Left ventricle myocardium superior (tissue), 1 donor: ENCODE measurements at regions not wholly inside any gene's neighbourhood (a gene's known extent, or its start where the extent isn't known, plus 50 kb on each side); places are given as distances from the start of the nearest gene placed in this dataset.

Experiments
- ATAC-seq: fragments of 200-7000 bp; cut with Tn5 transposase; one replicate; pipeline ENCODE4 v1.9.1; 2020; ENCODE audit warnings: mild to moderate bottlenecking, moderate library complexity
- DNase-seq: peaks from one replicate; pipeline ENCODE4 v3.0.0-alpha.2; 2020
- intact Hi-C: fragments of 100-400 bp; cut with micrococcal nuclease; formaldehyde crosslinking; loops from one replicate; pipeline ENCODE4 v1.11.0; 2022
- donor health status: DM: no; HTN: yes; CAD: no; lungs with severe emphysema.

DNA sequence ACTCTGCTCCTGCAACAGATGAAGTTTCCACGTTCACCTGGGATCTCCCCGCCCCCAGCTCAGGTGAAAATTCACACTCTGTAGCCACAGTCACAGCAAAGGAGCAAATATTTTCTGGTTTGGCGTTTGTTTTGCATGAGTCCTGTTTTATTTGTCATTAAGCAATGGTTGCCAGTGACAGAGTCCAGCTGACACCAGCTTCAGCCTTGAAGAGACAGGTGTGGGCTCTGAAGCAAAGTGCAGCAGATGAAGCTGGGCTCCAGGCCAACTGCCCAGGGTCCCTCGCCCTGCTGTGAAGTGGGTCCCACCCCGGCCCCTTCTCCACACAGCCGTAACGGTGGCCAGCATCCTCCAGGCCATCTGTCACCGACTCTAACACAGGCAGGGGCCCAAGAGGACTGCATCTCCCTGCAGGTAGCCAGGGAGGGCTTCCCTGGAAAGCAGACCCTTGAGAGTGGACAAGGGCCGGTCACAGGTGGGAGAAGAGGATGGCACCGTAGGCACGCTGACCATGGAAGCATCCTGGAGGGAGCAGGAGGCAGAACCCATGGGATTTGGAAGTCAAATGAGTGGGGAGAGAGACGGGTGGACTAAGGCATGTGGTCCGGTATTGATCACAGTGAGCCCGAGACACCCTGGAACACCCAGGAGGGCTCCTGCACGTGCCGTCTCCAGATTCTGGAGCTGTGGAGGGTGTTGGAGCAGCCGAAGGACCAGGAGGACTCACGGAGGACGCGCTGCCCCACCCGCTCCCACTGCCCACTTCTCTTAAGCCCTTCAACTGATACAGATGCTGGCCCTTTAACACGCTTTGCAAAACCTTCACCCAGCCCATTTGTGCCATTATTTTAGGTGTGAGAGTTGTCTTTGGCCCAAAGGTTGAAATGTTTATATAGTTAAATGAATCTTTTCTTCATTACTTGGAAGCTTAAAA is 294.5 kb downstream of the BRD1 start:
- ATAC-seq (no peak), DNase-seq (no peak)
- intact Hi-C loops: no loop called here

DNA sequence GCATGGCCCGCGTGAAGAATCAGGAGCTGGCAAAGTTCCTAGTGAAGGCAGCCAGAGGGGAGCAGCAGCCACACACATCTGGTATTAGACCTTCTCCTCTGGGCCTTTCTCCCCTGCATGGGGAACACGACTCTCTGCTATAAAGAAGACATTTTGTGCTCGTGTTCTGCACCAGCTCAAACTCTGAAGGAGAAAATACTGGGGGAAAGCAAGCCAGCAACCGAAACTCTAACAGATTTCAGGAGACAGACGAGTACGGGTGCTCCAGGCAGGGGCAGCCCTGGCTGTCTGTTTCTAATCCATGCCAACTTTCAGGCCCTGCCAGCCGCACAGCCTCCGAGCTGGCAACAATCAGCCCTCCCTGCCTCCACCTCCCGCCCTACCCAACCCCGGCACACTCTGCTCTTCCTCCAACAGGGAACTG is 296.3 kb downstream of the BRD1 start:
- no peak for ATAC-seq

DNA sequence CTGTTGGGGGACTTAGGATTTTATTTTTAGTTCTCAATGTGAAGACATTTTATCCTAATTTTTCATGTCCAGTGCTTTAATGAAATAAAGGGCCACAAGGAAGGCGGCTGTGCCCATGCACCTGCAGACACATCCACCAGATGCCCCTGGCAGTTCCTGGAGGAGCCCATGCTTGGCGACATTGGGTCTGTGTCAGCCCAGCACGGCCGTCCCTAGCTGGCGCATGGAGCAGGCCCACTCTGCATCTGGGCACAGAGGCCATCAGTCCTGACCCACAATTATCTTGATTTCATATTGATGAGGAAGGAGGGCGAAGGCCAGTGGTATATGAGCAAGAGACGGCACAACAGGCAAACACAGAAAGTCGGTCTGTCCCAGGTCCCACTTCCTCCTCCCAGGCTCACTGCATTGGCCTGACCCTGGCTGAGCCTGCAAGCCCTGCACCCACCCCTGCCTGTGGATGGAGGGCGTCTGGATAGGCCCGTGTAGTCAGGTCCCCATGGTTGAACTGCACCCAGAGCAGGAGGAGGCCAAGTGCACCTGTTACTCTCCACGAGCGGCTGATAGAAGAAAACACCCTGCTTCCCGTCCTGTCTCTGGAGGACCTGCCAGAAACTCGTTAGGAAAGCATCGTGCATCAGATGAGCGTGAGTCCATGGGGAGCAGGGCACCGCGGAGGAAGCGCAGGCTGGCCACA is 296.9 kb downstream of the BRD1 start:
- intact Hi-C loops: no loop called here
- ATAC-seq (no peak), DNase-seq (no peak)

More for the DNA sequence above, 296.3 kb downstream of the BRD1 start:
- intact Hi-C loops: no loop called here
- DNase-seq: no peak

DNA sequence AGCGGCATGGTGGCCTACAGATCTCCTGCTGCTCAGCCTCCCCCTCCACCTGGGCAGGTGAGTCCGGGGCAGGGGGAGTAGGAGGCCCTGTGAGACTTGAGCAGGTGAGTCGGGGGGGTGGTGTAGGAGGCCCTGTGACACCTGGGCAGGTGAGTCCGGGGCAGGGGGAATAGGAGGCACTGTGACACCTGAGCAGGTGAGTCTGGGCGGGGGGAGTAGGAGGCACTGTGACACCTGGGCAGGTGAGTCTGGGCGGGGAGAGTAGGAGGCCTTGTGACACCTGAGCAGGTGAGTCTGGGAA is 299.3 kb downstream of the BRD1 start:
- ATAC-seq (no peak), DNase-seq (no peak)
- intact Hi-C loops: no loop called here

DNA sequence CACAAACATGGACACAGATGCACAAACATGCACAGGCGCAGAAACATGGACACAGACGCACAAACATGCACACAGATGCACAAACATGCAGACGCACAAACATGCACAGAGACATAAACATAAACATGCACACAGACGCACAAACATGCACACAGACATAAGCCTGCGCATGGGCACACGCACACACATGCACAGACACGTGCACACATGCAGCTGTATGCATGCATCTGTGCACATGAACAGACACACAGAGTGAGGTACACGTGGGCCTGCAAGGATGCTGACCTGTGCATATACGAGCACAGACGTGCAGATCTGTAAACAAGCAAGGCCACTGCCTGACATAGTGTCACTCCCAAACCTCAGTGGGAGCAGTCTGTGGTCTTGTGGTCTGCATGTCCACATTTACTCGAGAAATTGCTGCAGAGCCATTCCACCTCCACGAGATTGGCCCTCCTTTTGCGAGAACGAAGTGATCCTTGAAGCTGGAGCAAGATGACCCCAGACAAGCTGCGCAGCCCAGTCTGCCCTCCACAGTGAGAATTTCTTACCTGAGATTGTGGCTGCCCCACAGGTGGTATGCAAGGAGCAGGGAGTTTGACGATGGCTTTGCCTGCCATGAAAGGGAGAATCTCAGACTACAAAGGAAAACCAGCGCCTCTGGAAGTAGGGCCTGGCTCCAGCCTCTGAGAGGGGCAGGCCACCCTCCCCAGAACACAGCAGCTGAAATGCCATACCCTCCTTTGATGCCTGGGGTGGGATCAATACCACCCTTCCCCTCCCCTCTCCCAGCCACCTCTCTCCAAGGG is 299.9 kb downstream of the BRD1 start:
- no peak for DNase-seq
- intact Hi-C loops: no loop called here
- ATAC-seq: no peak

DNA sequence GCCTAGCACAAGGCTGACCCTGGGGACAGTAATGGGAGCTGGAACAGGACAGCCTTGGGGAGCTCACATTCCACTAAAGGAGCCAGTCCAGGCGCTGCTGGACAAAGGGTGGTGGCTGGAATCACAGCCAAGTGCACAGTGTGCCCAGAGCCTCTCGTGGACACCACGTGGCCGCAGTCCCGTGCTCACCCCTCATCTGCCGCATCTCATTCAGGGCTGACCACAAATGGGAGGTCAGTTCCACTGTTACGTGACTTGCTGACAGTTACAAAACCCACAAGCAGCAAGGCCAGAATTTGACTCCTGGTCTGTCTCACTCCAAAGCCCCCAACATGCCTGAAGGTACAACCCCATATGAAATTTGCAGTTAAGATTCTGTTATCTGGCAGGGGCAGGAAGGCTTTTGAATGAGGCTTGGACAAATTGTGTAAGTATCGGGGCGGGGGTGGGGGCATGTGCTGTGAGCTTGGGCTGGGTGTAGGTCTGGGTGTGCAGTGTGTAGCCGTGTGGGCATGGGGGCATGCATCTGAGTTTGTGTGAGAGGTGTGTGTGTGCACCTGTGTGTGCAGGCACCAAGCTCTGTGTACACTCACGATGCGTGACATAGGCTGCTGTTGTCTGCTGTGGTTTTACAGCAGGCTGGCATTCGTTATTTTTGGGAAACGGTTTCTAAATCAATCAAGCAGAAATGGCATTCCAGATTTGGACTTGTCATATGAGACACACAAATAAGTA is 301.7 kb downstream of the BRD1 start:
- ATAC-seq (no peak), DNase-seq (no peak)
- intact Hi-C loops: no loop called here

DNA sequence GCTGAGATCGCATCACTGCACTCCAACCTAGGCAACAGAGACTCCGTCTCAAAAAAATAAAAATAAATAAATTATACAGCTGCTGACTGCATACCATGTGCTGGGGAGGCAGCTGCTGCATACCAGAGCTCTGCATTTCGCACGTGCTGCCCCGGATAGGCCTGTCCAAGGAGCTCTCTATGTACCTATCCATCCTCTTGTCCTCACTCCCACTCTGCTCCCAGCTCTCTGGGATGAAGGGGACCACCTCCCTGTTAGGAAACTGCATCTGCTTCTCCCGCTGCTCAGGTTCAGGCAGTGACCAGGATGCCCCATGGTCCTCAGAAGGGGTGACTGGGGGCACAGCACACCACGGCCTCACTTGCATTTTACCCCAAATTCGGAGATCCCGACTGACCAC is 302.3 kb downstream of the BRD1 start:
- DNase-seq (no peak), ATAC-seq (no peak)
- intact Hi-C loops: no loop called here

DNA sequence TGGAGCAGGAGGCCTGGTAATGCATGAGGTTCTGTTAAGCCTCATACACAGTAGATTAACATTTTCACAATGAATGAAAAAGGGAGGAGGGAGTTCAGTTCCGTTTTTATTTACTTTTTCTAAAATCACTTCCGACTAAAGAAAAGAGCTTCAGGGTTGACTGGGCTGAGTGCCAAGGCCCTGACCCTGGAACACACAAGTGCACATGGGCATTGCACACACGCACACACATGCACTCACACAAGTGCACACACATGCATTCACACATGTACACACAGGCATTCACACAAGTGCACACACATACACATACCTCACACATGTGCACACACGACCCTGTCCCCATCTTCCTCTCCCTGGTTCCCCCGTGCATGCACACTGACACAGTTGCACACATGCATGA is 303.3 kb downstream of the BRD1 start:
- DNase-seq (no peak), ATAC-seq (no peak)
- intact Hi-C loops: no loop called here

DNA sequence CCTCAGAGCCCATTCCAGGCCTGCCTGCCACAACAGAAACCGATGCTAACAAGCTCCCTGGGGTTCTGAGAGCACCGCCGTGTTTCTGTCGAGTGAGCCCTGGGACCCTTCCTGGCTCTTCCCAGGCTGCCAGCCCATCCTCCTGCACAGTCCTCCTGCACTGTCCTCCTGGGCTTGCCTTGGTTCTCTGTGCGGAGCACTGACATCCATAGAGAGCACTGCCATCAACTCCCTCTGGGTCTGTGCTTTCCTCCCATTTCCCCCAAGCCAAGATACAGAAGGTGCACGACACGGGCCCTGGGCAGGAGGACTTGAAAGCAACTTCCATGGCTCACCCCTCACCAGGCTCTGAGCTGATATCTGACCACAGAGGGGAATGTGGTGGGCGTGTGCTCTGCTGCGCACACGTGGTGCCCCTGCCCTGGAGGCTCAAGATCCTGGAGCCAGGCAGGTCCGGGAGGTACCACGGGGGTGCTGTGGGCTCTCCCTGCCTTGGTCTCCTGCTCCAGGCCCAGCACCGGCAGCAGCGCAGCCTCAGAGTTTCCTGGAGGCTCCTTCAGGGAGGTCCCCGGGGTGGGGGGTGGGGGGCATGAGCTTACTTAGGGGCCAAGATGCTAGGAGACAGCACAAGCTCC is 304.2 kb downstream of the BRD1 start:
- no peak for DNase-seq
- intact Hi-C loops: no loop called here
- ATAC-seq: no peak

DNA sequence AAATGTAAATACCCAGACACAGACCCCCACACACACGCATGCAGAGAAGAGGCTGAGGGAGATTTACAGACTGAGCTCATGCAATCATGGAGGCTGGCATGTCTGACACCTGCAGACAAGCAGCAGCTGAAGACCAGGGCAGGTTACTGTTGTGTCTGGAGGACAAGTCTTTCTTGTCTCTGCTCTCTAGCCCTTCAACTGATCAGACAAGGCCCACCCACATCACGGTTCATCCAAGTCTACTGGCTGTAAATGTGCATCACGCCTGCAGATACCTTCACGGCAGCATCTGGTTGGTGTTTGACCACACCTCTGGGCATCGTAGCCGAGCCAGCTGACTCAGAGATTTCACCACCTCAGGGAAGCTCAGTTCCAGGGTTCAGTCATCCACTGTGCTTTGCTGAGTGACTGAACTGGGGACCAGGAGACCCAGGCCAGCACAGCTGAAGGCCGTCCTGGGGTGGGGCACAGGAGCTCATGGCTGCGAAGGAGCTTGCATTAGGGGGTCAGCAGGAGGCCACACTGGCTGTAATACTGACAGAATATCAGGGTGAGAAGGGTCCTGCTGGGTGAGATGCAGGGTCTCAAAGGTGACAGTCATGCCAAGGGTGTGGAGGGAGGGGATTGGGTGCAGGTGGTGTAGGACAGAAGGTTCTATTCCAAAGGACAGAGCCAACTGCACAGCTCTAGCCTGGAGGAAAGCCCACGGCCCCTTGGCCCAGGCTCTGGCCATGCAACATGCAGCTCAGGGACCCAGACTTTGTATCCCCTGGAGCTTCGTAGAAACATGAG is 304.9 kb downstream of the BRD1 start:
- intact Hi-C loops: no loop called here
- ATAC-seq: no peak
- no peak for DNase-seq

DNA sequence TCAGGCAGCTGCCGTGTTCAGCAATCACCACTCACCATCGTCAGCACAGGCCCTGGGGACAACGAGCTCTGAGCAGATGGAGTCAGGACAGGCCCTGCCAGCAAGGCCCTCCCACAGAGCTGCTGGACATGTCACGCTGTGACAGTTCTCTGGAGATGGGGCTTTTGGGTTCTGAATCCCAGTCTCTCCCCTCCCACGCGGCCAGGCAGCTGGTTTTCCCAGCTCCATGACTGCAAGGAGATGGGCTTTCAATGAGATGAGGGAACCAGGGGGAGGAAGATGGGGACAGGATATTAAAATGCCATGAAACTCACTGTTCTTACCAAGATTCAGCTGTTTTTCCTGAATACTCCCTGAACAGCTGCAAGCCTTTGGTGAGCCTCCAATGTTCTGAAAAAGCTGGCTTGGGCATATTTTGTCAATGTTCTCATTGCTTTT is 305.9 kb downstream of the BRD1 start:
- DNase-seq (no peak), ATAC-seq (no peak)
- intact Hi-C loops: no loop called here

DNA sequence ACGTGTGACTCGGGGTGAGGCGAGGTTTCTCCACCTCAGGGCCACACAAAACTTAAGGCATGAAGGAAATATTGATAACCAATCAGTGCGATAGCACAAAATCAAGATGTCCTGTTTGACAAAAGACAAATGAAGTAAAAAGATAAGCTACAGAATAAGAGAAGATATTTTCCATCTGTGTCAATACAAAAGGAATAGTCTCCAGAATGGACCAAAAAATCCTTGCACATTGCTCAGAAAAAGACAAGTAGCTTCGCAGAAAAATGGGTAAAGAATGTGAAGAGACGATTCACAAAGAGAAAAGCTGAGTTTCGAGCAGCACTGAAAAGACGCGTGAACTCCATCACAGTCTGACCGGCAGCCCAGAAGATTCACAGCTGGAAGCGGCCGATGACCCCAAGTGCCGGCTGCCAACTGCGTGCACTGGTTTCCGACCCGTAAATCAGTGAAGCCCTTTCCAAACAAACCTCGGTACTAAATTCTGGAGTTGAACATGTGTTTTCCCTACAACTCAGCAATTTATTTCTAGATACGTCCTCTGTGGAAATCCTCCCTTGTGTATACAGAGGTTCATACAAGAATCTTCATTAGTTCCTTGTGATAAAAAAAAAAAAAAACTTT is 308.4 kb downstream of the BRD1 start:
- no peak for DNase-seq
- ATAC-seq: no peak
- intact Hi-C loops: no loop called here

DNA sequence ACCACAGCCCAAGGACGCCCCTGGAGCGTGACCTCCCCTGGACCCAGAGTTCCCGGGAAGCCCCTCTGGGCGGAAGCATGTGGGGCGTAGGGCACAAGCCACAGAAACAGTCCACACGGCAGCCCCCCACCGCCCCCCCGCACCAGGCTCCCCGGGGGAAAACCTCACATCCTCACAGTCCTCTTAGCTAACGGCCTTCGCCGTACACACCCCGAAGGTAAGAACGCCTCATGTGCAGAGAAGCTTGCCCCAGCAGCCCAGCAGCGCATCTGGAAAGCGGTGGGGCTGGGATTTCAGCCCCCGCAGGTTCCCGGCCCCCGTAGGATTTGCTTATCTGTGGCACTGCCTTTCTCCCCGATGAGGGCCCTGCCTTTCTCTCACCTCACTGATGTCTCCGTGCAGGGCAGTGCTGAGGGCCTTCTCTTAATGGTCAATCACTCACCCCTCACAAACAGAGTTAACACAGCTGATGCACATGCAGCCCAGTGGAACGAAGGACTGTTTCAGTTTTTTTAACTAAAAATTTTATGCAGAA is 309.2 kb downstream of the BRD1 start:
- DNase-seq: no peak
- ATAC-seq: no peak
- intact Hi-C loops: no loop called here

DNA sequence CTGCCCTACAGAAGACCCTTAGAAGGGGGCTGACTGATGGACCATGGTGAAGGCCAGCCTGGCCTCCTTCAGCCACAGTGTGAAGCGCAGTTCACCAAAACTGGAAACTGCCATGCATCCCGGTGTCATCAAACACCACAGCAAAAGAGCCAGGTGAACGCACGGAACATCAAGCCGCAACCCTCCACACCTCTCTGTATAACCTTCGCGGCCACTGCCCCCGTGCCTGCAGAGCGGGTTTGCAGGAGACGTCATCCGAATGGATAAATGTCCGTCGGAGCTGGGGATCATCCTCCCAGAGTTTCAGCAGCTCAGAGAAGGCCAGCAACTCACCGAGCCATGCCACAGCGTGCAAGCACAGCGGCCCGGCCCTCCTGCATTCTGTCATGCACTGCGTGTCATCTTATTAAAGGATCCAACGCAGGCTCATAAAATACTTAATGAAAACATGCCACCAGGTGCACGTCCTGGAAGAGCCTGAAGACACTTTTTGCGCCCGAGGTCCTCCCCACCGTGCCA is 309.9 kb downstream of the BRD1 start:
- ATAC-seq: no peak
- intact Hi-C loops: no loop called here
- no peak for DNase-seq

DNA sequence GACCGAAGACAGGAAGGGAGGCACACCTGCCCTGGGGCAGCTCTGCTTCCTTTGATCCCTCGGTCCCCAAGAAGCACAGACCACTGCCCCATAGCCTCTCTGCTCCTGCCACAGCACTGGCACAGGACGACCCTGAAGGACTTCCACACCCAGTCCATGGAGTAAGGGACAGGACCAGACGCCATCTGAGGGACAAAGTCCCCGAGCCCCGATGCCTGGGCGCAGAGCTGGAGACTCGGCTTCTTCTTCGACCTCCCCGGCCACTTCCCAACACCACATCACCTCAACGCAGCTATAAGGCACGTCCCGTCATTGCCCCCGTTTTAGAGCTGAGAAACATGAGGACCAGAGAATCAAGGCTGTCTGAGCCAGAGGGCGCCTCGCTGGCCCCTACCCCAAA is 310.5 kb downstream of the BRD1 start:
- ATAC-seq (no peak), DNase-seq (no peak)
- intact Hi-C loops: no loop called here

DNA sequence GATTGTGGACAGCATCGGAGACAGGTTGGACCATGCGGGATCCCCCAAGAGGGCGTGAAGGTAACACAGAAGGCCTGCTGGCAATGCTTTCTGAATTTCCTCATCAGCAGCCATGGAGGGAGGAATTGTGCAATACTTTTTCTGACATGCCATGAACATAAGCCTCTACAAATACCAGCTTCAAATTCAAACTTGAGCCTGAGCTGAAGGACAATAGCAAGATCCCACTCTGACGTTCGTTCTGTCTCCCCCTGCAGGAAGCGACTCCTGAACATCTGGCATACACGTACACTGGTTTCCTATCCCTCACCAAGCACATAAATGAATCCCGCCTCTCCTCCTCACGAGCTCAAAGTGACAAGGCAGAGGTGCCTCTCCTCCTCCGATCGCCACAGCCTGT is 312.2 kb downstream of the BRD1 start:
- ATAC-seq: no peak
- intact Hi-C loops: no loop called here
- no peak for DNase-seq

DNA sequence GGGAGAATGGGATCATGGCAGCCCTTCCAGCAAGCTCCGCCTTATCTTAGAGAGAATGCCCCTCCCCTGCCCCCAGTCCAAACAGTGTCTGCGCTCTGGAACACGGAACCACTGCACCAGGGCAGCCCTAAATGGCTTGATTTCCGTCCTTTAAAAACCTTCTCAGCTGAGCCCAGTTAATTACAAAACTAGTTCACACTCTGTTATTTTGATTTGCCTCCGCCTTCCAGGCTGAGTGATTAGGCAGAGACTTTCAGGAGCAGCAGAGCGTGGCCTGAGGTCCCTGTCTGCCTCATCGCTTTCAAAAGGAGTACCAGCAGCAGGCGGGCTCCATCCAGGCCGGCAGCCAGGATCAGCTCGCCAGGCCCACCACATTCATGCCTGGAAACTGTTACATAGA is 313.0 kb downstream of the BRD1 start:
- intact Hi-C loops: no loop called here
- ATAC-seq: no peak
- DNase-seq: no peak
